OCI-LY1 (cell line): ENCODE measurements at regions not wholly inside any gene's neighbourhood (a gene's known extent, or its start where the extent isn't known, plus 50 kb on each side); places are given as distances from the start of the nearest gene placed in this dataset.

ENCODE experiments used
- H2AFZ ChIP-seq: fragments of 200-600 bp; sonication (generic), shearing (Covaris generic); 2 replicates; pipeline ENCODE4 v1.6.0; 2014; ENCODE audit warnings: antibody characterized with exemption, mild to moderate bottlenecking, low read length
- H3F3A ChIP-seq: fragments of 200-600 bp; sonication (generic), shearing (Covaris generic); 2 replicates; pipeline ENCODE4 v1.6.0; 2014; ENCODE audit warnings: mild to moderate bottlenecking, antibody characterized with exemption, low read length, moderate library complexity; ENCODE audit not compliant: insufficient read depth
- H3K27ac ChIP-seq: fragments of 200-600 bp; sonication (generic); 2 replicates; pipeline ENCODE4 v1.5.1; 2014; ENCODE audit warnings: low read length, mixed run types, mild to moderate bottlenecking, low read depth; ENCODE audit not compliant: poor library complexity, severe bottlenecking
- H3K27me3 ChIP-seq: fragments of 200-600 bp; sonication (generic); 2 replicates; pipeline ENCODE4 v1.6.0; 2014; ENCODE audit warnings: antibody characterized with exemption, mild to moderate bottlenecking, low read length, moderate library complexity; ENCODE audit not compliant: insufficient read depth
- H3K36me3 ChIP-seq: fragments of 200-600 bp; sonication (generic); 2 replicates; pipeline ENCODE4 v1.6.1; 2014; ENCODE audit warnings: mild to moderate bottlenecking, antibody characterized with exemption, low read length, moderate library complexity, mixed read lengths; ENCODE audit not compliant: insufficient read depth
- H3K4me1 ChIP-seq: fragments of 200-600 bp; sonication (generic); 2 replicates; pipeline ENCODE4 v1.5.1; 2014; ENCODE audit warnings: mild to moderate bottlenecking, low read length, moderate library complexity; ENCODE audit not compliant: insufficient read depth, severe bottlenecking
- H3K4me2 ChIP-seq: fragments of 200-600 bp; sonication (generic), shearing (Covaris generic); 2 replicates; pipeline ENCODE4 v1.6.1; 2014; ENCODE audit warnings: low read length
- H3K4me3 ChIP-seq: fragments of 200-600 bp; sonication (generic); 2 replicates; pipeline ENCODE4 v1.5.1; 2014; ENCODE audit warnings: low read length, low read depth, mild to moderate bottlenecking, mixed read lengths; ENCODE audit not compliant: poor library complexity, severe bottlenecking
- H3K79me2 ChIP-seq: fragments of 200-600 bp; shearing (Covaris generic); 2 replicates; pipeline ENCODE4 v1.6.1; 2016; ENCODE audit warnings: mixed run types, low read length, mixed read lengths; ENCODE audit not compliant: insufficient read depth
- H3K9ac ChIP-seq: fragments of 200-600 bp; sonication (generic), shearing (Covaris generic); 2 replicates; pipeline ENCODE4 v1.6.1; 2014; ENCODE audit warnings: mild to moderate bottlenecking, low read length, mixed read lengths
- H3K9me2 ChIP-seq: fragments of 200-600 bp; sonication (generic), shearing (Covaris generic); 2 replicates; pipeline ENCODE4 v1.6.1; 2014; ENCODE audit warnings: low read depth, mild to moderate bottlenecking, low read length, mixed read lengths
- H3K9me3 ChIP-seq: fragments of 200-600 bp; shearing (Covaris generic); 2 replicates; pipeline ENCODE4 v1.6.1; 2014; ENCODE audit warnings: low read length, mixed read lengths
- H4K20me1 ChIP-seq: fragments of 200-600 bp; sonication (generic), shearing (Covaris generic); 2 replicates; pipeline ENCODE4 v1.6.0; 2016; ENCODE audit warnings: mild to moderate bottlenecking, low read length; ENCODE audit not compliant: insufficient read depth
- EZH2 ChIP-seq: fragments of 200-600 bp; sonication (generic), shearing (Covaris generic); IDR thresholded peaks from 2 replicates; pipeline ENCODE4 v1.8.0; 2017; ENCODE audit warnings: borderline replicate concordance, mixed run types, mild to moderate bottlenecking, antibody characterized with exemption, low read length, moderate library complexity, mixed read lengths
- TF ChIP-seq, protein P1 (sequence below): fragments of 200-600 bp; sonication (generic), shearing (Covaris generic); IDR thresholded peaks from 2 replicates; pipeline ENCODE4 v1.5.1; 2017; ENCODE audit warnings: mild to moderate bottlenecking, antibody characterized with exemption, low read length, moderate library complexity, mixed read lengths

DNA sequence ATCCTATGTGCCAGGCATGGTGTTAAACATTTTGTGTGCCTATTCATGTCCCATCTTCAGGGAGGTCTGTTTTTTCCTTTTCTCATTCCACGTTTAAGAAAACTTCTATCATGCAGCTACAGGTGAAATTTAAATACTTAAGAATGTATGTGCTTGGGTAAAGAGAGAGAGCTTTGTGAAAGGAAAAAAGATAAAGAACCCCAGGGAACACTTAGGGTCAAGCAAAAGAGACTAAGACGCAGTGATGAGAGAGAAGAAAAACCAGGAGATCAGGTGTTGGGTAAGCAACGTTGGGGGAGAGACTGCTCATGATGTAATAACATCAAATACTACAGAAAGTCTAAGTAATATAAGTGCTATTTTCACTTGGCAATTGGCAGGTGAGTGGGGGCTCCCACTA, 253.7 kb downstream of the GRXCR1 start:
- no peak overlapping the region for H3K4me2 ChIP-seq

DNA sequence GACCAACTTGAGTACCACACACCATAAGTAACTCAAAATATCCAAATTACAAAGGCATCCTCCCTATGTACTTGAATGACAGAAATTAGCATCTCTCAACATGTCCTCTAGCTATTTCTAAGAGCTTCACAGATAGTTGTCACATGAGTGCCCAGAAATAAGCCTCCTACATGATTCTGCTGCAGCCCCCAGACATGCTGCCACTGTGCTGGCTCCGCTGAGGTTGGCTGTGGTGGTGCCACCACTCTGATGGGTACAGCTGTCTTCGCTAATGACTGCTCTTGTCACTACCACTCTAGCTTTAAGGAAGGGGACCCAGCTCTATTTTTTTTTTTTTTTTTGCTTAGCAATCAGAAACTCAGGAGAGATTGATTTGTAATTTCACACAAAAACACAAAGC, 256.0 kb downstream of the GRXCR1 start:
- Histone ChIP-seq H2AFZ (no peak overlapping the region), H3K9me3 (no peaks in the 10 kb centered on the region)

More for the DNA sequence above, 253.7 kb downstream of the GRXCR1 start:
- H3K4me3 ChIP-seq, result no peak overlapping the region
- H3K9me3 ChIP-seq, result no peaks in the 10 kb centered on the region
- TF ChIP-seq, protein P1, sequence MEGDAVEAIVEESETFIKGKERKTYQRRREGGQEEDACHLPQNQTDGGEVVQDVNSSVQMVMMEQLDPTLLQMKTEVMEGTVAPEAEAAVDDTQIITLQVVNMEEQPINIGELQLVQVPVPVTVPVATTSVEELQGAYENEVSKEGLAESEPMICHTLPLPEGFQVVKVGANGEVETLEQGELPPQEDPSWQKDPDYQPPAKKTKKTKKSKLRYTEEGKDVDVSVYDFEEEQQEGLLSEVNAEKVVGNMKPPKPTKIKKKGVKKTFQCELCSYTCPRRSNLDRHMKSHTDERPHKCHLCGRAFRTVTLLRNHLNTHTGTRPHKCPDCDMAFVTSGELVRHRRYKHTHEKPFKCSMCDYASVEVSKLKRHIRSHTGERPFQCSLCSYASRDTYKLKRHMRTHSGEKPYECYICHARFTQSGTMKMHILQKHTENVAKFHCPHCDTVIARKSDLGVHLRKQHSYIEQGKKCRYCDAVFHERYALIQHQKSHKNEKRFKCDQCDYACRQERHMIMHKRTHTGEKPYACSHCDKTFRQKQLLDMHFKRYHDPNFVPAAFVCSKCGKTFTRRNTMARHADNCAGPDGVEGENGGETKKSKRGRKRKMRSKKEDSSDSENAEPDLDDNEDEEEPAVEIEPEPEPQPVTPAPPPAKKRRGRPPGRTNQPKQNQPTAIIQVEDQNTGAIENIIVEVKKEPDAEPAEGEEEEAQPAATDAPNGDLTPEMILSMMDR, result no peak
- no peak for TF ChIP-seq EZH2
- no peaks in the 10 kb centered on the region for H3K4me1 ChIP-seq
- H2AFZ ChIP-seq, result no peak overlapping the region
- no peaks in the 10 kb centered on the region for H3K9me2 ChIP-seq
- no peak overlapping the region for H3K9ac ChIP-seq
- no peak overlapping the region for H3K27ac ChIP-seq
- H3K36me3 ChIP-seq, result no peaks in the 10 kb centered on the region
- no peaks in the 10 kb centered on the region for H3K27me3 ChIP-seq
- H3K79me2 ChIP-seq, result no peaks in the 10 kb centered on the region
- no peaks in the 10 kb centered on the region for H4K20me1 ChIP-seq
- H3F3A ChIP-seq, result no peaks in the 10 kb centered on the region

DNA sequence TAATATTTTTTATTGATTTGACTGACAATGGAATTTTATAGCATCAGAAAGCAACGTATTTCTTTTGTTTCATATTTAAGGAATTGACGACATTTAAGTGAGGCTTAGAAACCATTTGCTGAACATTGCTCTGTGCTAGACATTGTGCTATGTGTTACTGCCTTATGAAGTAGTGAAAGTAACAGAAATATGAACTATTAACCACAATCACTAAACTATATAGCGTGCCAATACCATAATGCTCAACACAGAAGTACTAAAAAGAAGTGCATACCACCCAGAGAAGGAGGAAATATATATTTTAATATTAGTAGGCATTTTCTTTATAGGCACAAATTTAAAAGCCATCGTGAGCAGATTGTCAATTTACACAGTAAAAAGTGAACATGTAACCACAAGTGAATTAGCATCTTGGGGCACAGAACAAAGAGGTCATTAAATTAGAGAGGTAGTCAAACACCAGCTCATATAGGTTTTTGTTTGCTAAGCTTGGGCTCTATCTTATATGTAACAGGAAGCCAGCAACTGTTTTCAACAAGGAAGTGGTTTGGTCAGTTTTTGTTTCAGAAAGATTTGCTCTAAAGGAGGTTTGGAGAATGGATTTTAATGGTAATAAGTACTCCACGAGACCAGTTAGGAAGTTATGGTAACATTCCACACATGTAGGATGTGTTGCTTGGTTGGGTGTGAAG, 270.7 kb downstream of the GRXCR1 start:
- Histone ChIP-seq H3K79me2 (no peaks in the 10 kb centered on the region), H3K4me1 (no peaks in the 10 kb centered on the region), H3K4me2 (no peak overlapping the region), H3F3A (no peaks in the 10 kb centered on the region), H3K36me3 (no peaks in the 10 kb centered on the region), H3K4me3 (no peak overlapping the region), H4K20me1 (no peaks in the 10 kb centered on the region), H3K9me3 (no peaks in the 10 kb centered on the region), H3K27me3 (no peaks in the 10 kb centered on the region), H3K27ac (no peak overlapping the region), H2AFZ (no peak overlapping the region), H3K9ac (no peak overlapping the region), H3K9me2 (no peaks in the 10 kb centered on the region)
- no peak for TF ChIP-seq EZH2
- TF ChIP-seq, protein P1, result no peak

More for the DNA sequence above, 256.0 kb downstream of the GRXCR1 start:
- Histone ChIP-seq H3F3A (no peaks in the 10 kb centered on the region), H3K4me1 (no peaks in the 10 kb centered on the region), H3K4me2 (no peak overlapping the region), H3K4me3 (no peak overlapping the region), H3K79me2 (no peaks in the 10 kb centered on the region), H3K9me2 (no peaks in the 10 kb centered on the region), H3K36me3 (no peaks in the 10 kb centered on the region), H4K20me1 (no peaks in the 10 kb centered on the region), H3K9ac (no peak overlapping the region), H3K27ac (no peak overlapping the region), H3K27me3 (no peaks in the 10 kb centered on the region)
- TF ChIP-seq EZH2, result no peak
- TF ChIP-seq, protein P1, result no peak
